Endothelial cell of umbilical vein (primary cell): ENCODE measurements at regions not wholly inside any gene's neighbourhood (a gene's known extent, or its start where the extent isn't known, plus 50 kb on each side); places are given as distances from the start of the nearest gene placed in this dataset.
A peak's percentile ranks its signal among the peaks of the same experiment; 100 is the strongest.

Experiments used
- BruUV-seq: library from RNA; stranded (reverse); fragments of 400-500 nt; replicated peaks from 2 replicates; lab custom pipeline; 2021; lab: Mats Ljungman, UMichigan
- CTCF ChIA-PET: fragments of 300-600, 350-600 bp; sonication (Branson Sonifier 250); formaldehyde crosslinking; loops from one replicate; lab custom pipeline; 2021; ENCODE audit warnings: antibody characterized with exemption, inconsistent platforms; lab: Charles Lee
- POLR2A ChIA-PET: fragments of 300-600, 350-600 bp; sonication (Branson Sonifier 250); formaldehyde crosslinking; loops from one replicate; lab custom pipeline; 2021; ENCODE audit warnings: antibody characterized with exemption, inconsistent platforms; lab: Charles Lee
- DNase-seq: peaks from one replicate; pipeline ENCODE4 v3.0.0-alpha.2; 2011; ENCODE audit warnings: low read depth, low spot score
- FAIRE-seq: peaks from 2 replicates; lab custom pipeline; 2011; peaks lifted over from hg19 to GRCh38; lab: Jason Lieb, UNC
- H2AFZ ChIP-seq: 2 replicates; pipeline ENCODE4 v1.6.0; 2012; ENCODE audit warnings: low read depth, low read length, control low read depth, inconsistent platforms
- H3K27ac ChIP-seq: 2 replicates; pipeline ENCODE4 v1.5.1; 2011; ENCODE audit warnings: low read depth, mild to moderate bottlenecking, control low read depth, low read length, moderate library complexity; ENCODE audit not compliant: insufficient read depth
- H3K27me3 ChIP-seq, 2 experiments: 2 replicates each; pipeline versions ENCODE4 v1.6.0 to v1.6.1; 2011; ENCODE audit warnings: low read length in 2 of 2, mixed read lengths in 1 of 2; ENCODE audit not compliant: control insufficient read depth in 2 of 2, insufficient read depth in 2 of 2
- H3K36me3 ChIP-seq, 2 experiments: 2 replicates in 1 of 2; 3 replicates in 1 of 2; pipeline ENCODE4 v1.5.1; 2011; ENCODE audit warnings: low read length in 2 of 2, mild to moderate bottlenecking in 1 of 2, moderate library complexity in 1 of 2; ENCODE audit not compliant: control insufficient read depth in 2 of 2, insufficient read depth in 2 of 2; ENCODE audit errors: extremely low read depth in 1 of 2
- H3K4me1 ChIP-seq: 3 replicates; pipeline ENCODE4 v1.5.1; 2011; ENCODE audit warnings: mild to moderate bottlenecking, low read length; ENCODE audit not compliant: control insufficient read depth, insufficient read depth; ENCODE audit errors: extremely low read depth
- H3K4me2 ChIP-seq: 2 replicates; pipeline ENCODE4 v1.6.1; 2011; ENCODE audit warnings: low read length, control low read depth, mixed read lengths; ENCODE audit not compliant: insufficient read depth
- H3K4me3 ChIP-seq, 3 experiments: fragments of 200-600 bp in 1 of 3; sonication (generic), shearing (Covaris generic) in 1 of 3; replicated peaks in 1 of 3; 2 replicates each; pipeline ENCODE4 v1.5.1; 2011 to 2016; ENCODE audit warnings: control low read depth in 3 of 3, low read length in 3 of 3, mild to moderate bottlenecking in 2 of 3, inconsistent platforms in 1 of 3, low read depth in 1 of 3, moderate library complexity in 1 of 3; ENCODE audit not compliant: insufficient read depth in 1 of 3
- H3K79me2 ChIP-seq: 2 replicates; pipeline ENCODE4 v1.6.0; 2012; ENCODE audit warnings: low read length, inconsistent platforms; ENCODE audit not compliant: control insufficient read depth, insufficient read depth
- H3K9ac ChIP-seq: replicated peaks from 2 replicates; pipeline ENCODE3; 2011; ENCODE audit warnings: low read length, control low read depth; ENCODE audit not compliant: insufficient read depth; ENCODE audit errors: extremely low read depth
- H3K9me1 ChIP-seq: replicated peaks from 3 replicates; pipeline ENCODE4 v1.6.0; 2011; ENCODE audit warnings: mild to moderate bottlenecking, low read length; ENCODE audit not compliant: control insufficient read depth, insufficient read depth; ENCODE audit errors: extremely low read depth
- H3K9me3 ChIP-seq: replicated peaks from 2 replicates; pipeline ENCODE4 v1.5.1; 2012; ENCODE audit warnings: low read length, inconsistent platforms; ENCODE audit not compliant: control insufficient read depth, insufficient read depth
- H4K20me1 ChIP-seq: replicated peaks from 2 replicates; pipeline ENCODE3; 2011; ENCODE audit warnings: mild to moderate bottlenecking, low read length; ENCODE audit not compliant: control insufficient read depth, insufficient read depth; ENCODE audit errors: extremely low read depth
- CTCF ChIP-seq, 2 donors: IDR thresholded peaks; 1 replicate in 1 of 2; 2 replicates in 1 of 2; pipeline ENCODE4 v1.5.1; 2011; ENCODE audit warnings: low read length in 2 of 2, mild to moderate bottlenecking in 2 of 2, moderate library complexity in 2 of 2, control low read depth in 1 of 2, inconsistent platforms in 1 of 2, low read depth in 1 of 2; ENCODE audit not compliant: insufficient read depth in 1 of 2; ENCODE audit errors: extremely low read depth in 1 of 2
- EZH2 ChIP-seq: IDR thresholded peaks from 2 replicates; pipeline ENCODE4 v1.6.1; 2012; ENCODE audit warnings: borderline replicate concordance, low read depth, mild to moderate bottlenecking, moderate library complexity, low read length, inconsistent platforms; ENCODE audit not compliant: severe bottlenecking
- FOS ChIP-seq: IDR thresholded peaks from 2 replicates; pipeline ENCODE4 v1.6.1; 2011; ENCODE audit warnings: mild to moderate bottlenecking, low read length, moderate library complexity, borderline replicate concordance; ENCODE audit not compliant: insufficient read depth
- GATA2 ChIP-seq: IDR thresholded peaks from 2 replicates; pipeline ENCODE4 v1.7.0; 2011; ENCODE audit warnings: low read depth, mild to moderate bottlenecking, moderate library complexity, mixed read lengths, low read length; ENCODE audit not compliant: insufficient read length, insufficient read depth
- JUN ChIP-seq: IDR thresholded peaks from 2 replicates; pipeline ENCODE4 v1.6.1; 2011; ENCODE audit warnings: borderline replicate concordance, low read depth; ENCODE audit not compliant: insufficient read length, insufficient read depth
- MYC ChIP-seq: IDR thresholded peaks from one replicate; pipeline ENCODE4 v1.6.1; 2011; ENCODE audit warnings: mild to moderate bottlenecking, low read depth, low read length
- POLR2A ChIP-seq: IDR thresholded peaks from 2 replicates; pipeline ENCODE4 v1.6.1; 2012; ENCODE audit warnings: low read depth, mild to moderate bottlenecking, control low read depth, low read length
- POLR2AphosphoS5 ChIP-seq: IDR thresholded peaks from 2 replicates; pipeline ENCODE4 v1.6.1; 2012; ENCODE audit warnings: low read depth, mild to moderate bottlenecking, control low read depth, low read length, moderate library complexity; ENCODE audit not compliant: insufficient read depth
- dilution Hi-C: fragments of 300-500 bp; cut with MboI; formaldehyde crosslinking; loops from one replicate; pipeline ENCODE4 v1.15.0; 2019; ENCODE audit warnings: low sequenced_read_pairs; ENCODE audit not compliant: extremely low pct_ligation_motif_present
- intact Hi-C: fragments of 100-400 bp; cut with micrococcal nuclease; formaldehyde crosslinking; loops from one replicate; pipeline ENCODE4 v1.10.0; 2022
- TF ChIP-seq, protein P1 (sequence below): IDR thresholded peaks from 2 replicates; pipeline ENCODE4 v1.6.1; 2011; ENCODE audit not compliant: insufficient read depth, insufficient read length

- no peaks in the 10 kb centered on the region for H3K36me3 ChIP-seq
- peak overlapping the region; percentile 9 for H3K4me2 ChIP-seq
- peaks cover 28% of the 10 kb centered on the region for H3K4me1 ChIP-seq
- intact Hi-C loops (loop anchor here (2.0 to 10.0 kb wide), 3 partner anchors 93 to 305 kb away; no protein-coding TSS in a partner anchor), dilution Hi-C loops (no loop called here)
- ChIA-PET CTCF (interaction anchor here (2.1 kb wide), 1 partner anchor 17 kb away, joined by 8 read pairs; no protein-coding TSS in a partner anchor), POLR2A (no interaction called here)
- DNase-seq (no peak), FAIRE-seq (no peak)
- no peaks in the 10 kb centered on the region for H3K27me3 ChIP-seq
- no TSS peak for BruUV-seq
- H3K79me2 ChIP-seq = no peaks in the 10 kb centered on the region
- H3K4me3 ChIP-seq = no peak overlapping the region
- TF ChIP-seq CTCF (IDR thresholded peaks at IDR 0.05; ENCODE audit: extremely low read depth in 1 of 2, insufficient read depth in 1 of 2, low read depth in 1 of 2, low read length in 2 of 2) = no peak
- TF ChIP-seq, protein P1, sequence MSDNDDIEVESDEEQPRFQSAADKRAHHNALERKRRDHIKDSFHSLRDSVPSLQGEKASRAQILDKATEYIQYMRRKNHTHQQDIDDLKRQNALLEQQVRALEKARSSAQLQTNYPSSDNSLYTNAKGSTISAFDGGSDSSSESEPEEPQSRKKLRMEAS = no peak
- no peak for TF ChIP-seq FOS
- TF ChIP-seq POLR2A = no peak
- no peak for TF ChIP-seq JUN
- TF ChIP-seq EZH2 = no peak
- no peak for TF ChIP-seq POLR2AphosphoS5
- no peak for TF ChIP-seq GATA2
- no peak for TF ChIP-seq MYC
- no peak overlapping the region for H3K27ac ChIP-seq
- H4K20me1 ChIP-seq = no peaks in the 10 kb centered on the region
- H2AFZ ChIP-seq = no peak overlapping the region
- no peaks in the 10 kb centered on the region for H3K9me1 ChIP-seq
- no peaks in the 10 kb centered on the region for H3K9me3 ChIP-seq
- H3K9ac ChIP-seq = no peak overlapping the region
These were observed 146.8 kb upstream of the SPRY1 start for GRCh38 chr4:123249821-123250220.
